ENCODE measurements at regions not wholly inside any gene's neighbourhood (a gene's known extent, or its start where the extent isn't known, plus 50 kb on each side); places are given as distances from the start of the nearest gene placed in this dataset.

GRCh38 chr6:19037607-19038006 is 650.5 kb downstream of the RNF144B start:
- no peaks in the 10 kb centered on the region for H3K4me1 ChIP-seq (ENCODE audit: insufficient read depth)
- no peaks in the 10 kb centered on the region for H3K36me3 ChIP-seq (ENCODE audit: insufficient read depth)
- H3K4me3 ChIP-seq (ENCODE audit: low read depth, low read length): no peak overlapping the region
- no peak for DNase-seq (ENCODE audit: extremely low spot score)
- WGBS: 96% methylated on average over 4 of the region's 4 CpGs
- no peak overlapping the region for H3K27ac ChIP-seq (ENCODE audit: low read depth)

- no peak for DNase-seq (ENCODE audit: extremely low spot score)
- Histone ChIP-seq H3K36me3 (ENCODE audit: insufficient read depth) (no peaks in the 10 kb centered on the region), H3K4me1 (ENCODE audit: insufficient read depth) (no peaks in the 10 kb centered on the region), H3K4me3 (ENCODE audit: low read depth, low read length) (no peak overlapping the region), H3K27ac (ENCODE audit: low read depth) (no peak overlapping the region)
Measured at GRCh38 chr6:19039287-19039686, 652.1 kb downstream of the RNF144B start.

GRCh38 chr6:19041906-19042305 is 654.8 kb downstream of the RNF144B start:
- WGBS: 48% methylated on average over 6 of the region's 6 CpGs
- Histone ChIP-seq H3K4me1 (ENCODE audit: insufficient read depth) (no peaks in the 10 kb centered on the region), H3K36me3 (ENCODE audit: insufficient read depth) (no peaks in the 10 kb centered on the region), H3K4me3 (ENCODE audit: low read depth, low read length) (no peak overlapping the region), H3K27ac (ENCODE audit: low read depth) (no peak overlapping the region)
- no peak for DNase-seq (ENCODE audit: extremely low spot score)

- Histone ChIP-seq H3K27ac (ENCODE audit: low read depth) (no peak overlapping the region), H3K4me3 (ENCODE audit: low read depth, low read length) (no peak overlapping the region), H3K36me3 (ENCODE audit: insufficient read depth) (no peaks in the 10 kb centered on the region), H3K4me1 (ENCODE audit: insufficient read depth) (no peaks in the 10 kb centered on the region)
- WGBS: 30% methylated on average over 5 of the region's 5 CpGs
- no peak for DNase-seq (ENCODE audit: extremely low spot score)
Measured at GRCh38 chr6:19042420-19042819, 655.3 kb downstream of the RNF144B start.

GRCh38 chr6:19050765-19051164 is 663.6 kb downstream of the RNF144B start:
- no peak for DNase-seq (ENCODE audit: extremely low spot score)

GRCh38 chr6:19052219-19052618 is 665.1 kb downstream of the RNF144B start:
- no peak for DNase-seq (ENCODE audit: extremely low spot score)
- WGBS: 32% methylated on average over 1 of the region's 1 CpG
- H3K4me1 ChIP-seq (ENCODE audit: insufficient read depth): no peaks in the 10 kb centered on the region
- H3K27ac ChIP-seq (ENCODE audit: low read depth): no peak overlapping the region
- H3K4me3 ChIP-seq (ENCODE audit: low read depth, low read length): no peak overlapping the region
- H3K36me3 ChIP-seq (ENCODE audit: insufficient read depth): no peaks in the 10 kb centered on the region

More at GRCh38 chr6:19050765-19051164, 663.6 kb downstream of the RNF144B start:
- H3K36me3 ChIP-seq (ENCODE audit: insufficient read depth): no peaks in the 10 kb centered on the region
- WGBS: 97% methylated on average over 3 of the region's 3 CpGs
- no peaks in the 10 kb centered on the region for H3K4me1 ChIP-seq (ENCODE audit: insufficient read depth)
- H3K27ac ChIP-seq (ENCODE audit: low read depth): no peak overlapping the region
- no peak overlapping the region for H3K4me3 ChIP-seq (ENCODE audit: low read depth, low read length)

- DNase-seq (ENCODE audit: extremely low spot score): no peak
- Histone ChIP-seq H3K36me3 (ENCODE audit: insufficient read depth) (no peaks in the 10 kb centered on the region), H3K4me3 (ENCODE audit: low read depth, low read length) (no peak overlapping the region), H3K4me1 (ENCODE audit: insufficient read depth) (no peaks in the 10 kb centered on the region), H3K27ac (ENCODE audit: low read depth) (no peak overlapping the region)
- WGBS: 48% methylated on average over 4 of the region's 4 CpGs
Measured at GRCh38 chr6:19059102-19059501, 672.0 kb downstream of the RNF144B start.

- H3K4me1 ChIP-seq (ENCODE audit: insufficient read depth): no peaks in the 10 kb centered on the region
- H3K27ac ChIP-seq (ENCODE audit: low read depth): no peak overlapping the region
- no peak overlapping the region for H3K4me3 ChIP-seq (ENCODE audit: low read depth, low read length)
- H3K36me3 ChIP-seq (ENCODE audit: insufficient read depth): no peaks in the 10 kb centered on the region
- 57% methylated on average over 3 of the region's 3 CpGs for WGBS
- DNase-seq (ENCODE audit: extremely low spot score): peak; percentile 33
Measured at GRCh38 chr6:19067165-19067564, 680.0 kb downstream of the RNF144B start.

- peak; percentile 57 for DNase-seq (ENCODE audit: extremely low spot score)
- Histone ChIP-seq H3K4me1 (ENCODE audit: insufficient read depth) (no peaks in the 10 kb centered on the region), H3K27ac (ENCODE audit: low read depth) (no peak overlapping the region)
Measured at GRCh38 chr6:19070520-19070919, 683.4 kb downstream of the RNF144B start.

GRCh38 chr6:19083801-19084200 is 696.7 kb downstream of the RNF144B start:
- Histone ChIP-seq H3K4me3 (ENCODE audit: low read depth, low read length) (no peak overlapping the region), H3K36me3 (ENCODE audit: insufficient read depth) (no peaks in the 10 kb centered on the region), H3K4me1 (ENCODE audit: insufficient read depth) (no peaks in the 10 kb centered on the region), H3K27ac (ENCODE audit: low read depth) (no peak overlapping the region)
- no peak for DNase-seq (ENCODE audit: extremely low spot score)
- WGBS: 39% methylated on average over 1 of the region's 1 CpG

More at GRCh38 chr6:19070520-19070919, 683.4 kb downstream of the RNF144B start:
- no peaks in the 10 kb centered on the region for H3K36me3 ChIP-seq (ENCODE audit: insufficient read depth)
- H3K4me3 ChIP-seq (ENCODE audit: low read depth, low read length): no peak overlapping the region

GRCh38 chr6:19086480-19086879 is 699.3 kb downstream of the RNF144B start:
- 79% methylated on average over 4 of the region's 4 CpGs for WGBS
- no peak for DNase-seq (ENCODE audit: extremely low spot score)
- no peaks in the 10 kb centered on the region for H3K4me1 ChIP-seq (ENCODE audit: insufficient read depth)
- no peak overlapping the region for H3K27ac ChIP-seq (ENCODE audit: low read depth)
- no peaks in the 10 kb centered on the region for H3K36me3 ChIP-seq (ENCODE audit: insufficient read depth)
- no peak overlapping the region for H3K4me3 ChIP-seq (ENCODE audit: low read depth, low read length)

- Histone ChIP-seq H3K4me3 (ENCODE audit: low read depth, low read length) (no peak overlapping the region), H3K27ac (ENCODE audit: low read depth) (no peak overlapping the region), H3K4me1 (ENCODE audit: insufficient read depth) (no peaks in the 10 kb centered on the region), H3K36me3 (ENCODE audit: insufficient read depth) (no peaks in the 10 kb centered on the region)
- DNase-seq (ENCODE audit: extremely low spot score): no peak
- 92% methylated on average over 1 of the region's 1 CpG for WGBS
Measured at GRCh38 chr6:19087296-19087695, 700.1 kb downstream of the RNF144B start.

- Histone ChIP-seq H3K4me3 (ENCODE audit: low read depth, low read length) (no peak overlapping the region), H3K4me1 (ENCODE audit: insufficient read depth) (no peaks in the 10 kb centered on the region), H3K36me3 (ENCODE audit: insufficient read depth) (no peaks in the 10 kb centered on the region), H3K27ac (ENCODE audit: low read depth) (no peak overlapping the region)
- WGBS: 70% methylated on average over 1 of the region's 1 CpG
- no peak for DNase-seq (ENCODE audit: extremely low spot score)
Measured at GRCh38 chr6:19087897-19088296, 700.7 kb downstream of the RNF144B start.

- 91% methylated on average over 4 of the region's 4 CpGs for WGBS
- no peaks in the 10 kb centered on the region for H3K36me3 ChIP-seq (ENCODE audit: insufficient read depth)
- no peak overlapping the region for H3K27ac ChIP-seq (ENCODE audit: low read depth)
- no peaks in the 10 kb centered on the region for H3K4me1 ChIP-seq (ENCODE audit: insufficient read depth)
- H3K4me3 ChIP-seq (ENCODE audit: low read depth, low read length): no peak overlapping the region
- no peak for DNase-seq (ENCODE audit: extremely low spot score)
Measured at GRCh38 chr6:19100752-19101151, 713.6 kb downstream of the RNF144B start.

- 79% methylated on average over 3 of the region's 3 CpGs for WGBS
- Histone ChIP-seq H3K4me1 (ENCODE audit: insufficient read depth) (no peaks in the 10 kb centered on the region), H3K27ac (ENCODE audit: low read depth) (no peak overlapping the region), H3K4me3 (ENCODE audit: low read depth, low read length) (no peak overlapping the region), H3K36me3 (ENCODE audit: insufficient read depth) (no peaks in the 10 kb centered on the region)
- DNase-seq (ENCODE audit: extremely low spot score): no peak
Measured at GRCh38 chr6:19102936-19103335, 715.8 kb downstream of the RNF144B start.
